DOHH2 (cell line): ENCODE measurements at regions not wholly inside any gene's neighbourhood (a gene's known extent, or its start where the extent isn't known, plus 50 kb on each side); places are given as distances from the start of the nearest gene placed in this dataset.

Source experiments
- H3F3A ChIP-seq: fragments of 200-600 bp; sonication (generic), shearing (Covaris generic); 2 replicates; pipeline ENCODE4 v1.6.0; 2016; ENCODE audit warnings: antibody characterized with exemption, mild to moderate bottlenecking; ENCODE audit not compliant: control insufficient read depth, insufficient read depth
- H3K27ac ChIP-seq: fragments of 200-600 bp; sonication (generic); 2 replicates; pipeline ENCODE4 v1.5.1; 2014; ENCODE audit warnings: low read depth, mild to moderate bottlenecking, low read length, moderate library complexity
- H3K27me3 ChIP-seq: fragments of 200-600 bp; sonication (generic); 2 replicates; pipeline ENCODE4 v1.6.1; 2014; ENCODE audit warnings: mild to moderate bottlenecking, low read length, mixed read lengths; ENCODE audit not compliant: control insufficient read depth
- H3K36me3 ChIP-seq: fragments of 200-600 bp; sonication (generic); 2 replicates; pipeline ENCODE4 v1.6.1; 2014; ENCODE audit warnings: mild to moderate bottlenecking, low read length, moderate library complexity, mixed read lengths; ENCODE audit not compliant: control insufficient read depth
- H3K4me1 ChIP-seq: fragments of 200-600 bp; sonication (generic); 2 replicates; pipeline ENCODE4 v1.6.1; 2014; ENCODE audit warnings: mild to moderate bottlenecking, low read length, mixed read lengths; ENCODE audit not compliant: control insufficient read depth
- H3K4me2 ChIP-seq: fragments of 200-600 bp; sonication (generic); 2 replicates; pipeline ENCODE4 v1.6.0; 2014; ENCODE audit warnings: mild to moderate bottlenecking, low read length, moderate library complexity
- H3K4me3 ChIP-seq: fragments of 200-600 bp; sonication (generic); 2 replicates; pipeline ENCODE4 v1.5.1; 2014; ENCODE audit warnings: mild to moderate bottlenecking, low read length, mixed read lengths
- H3K79me2 ChIP-seq: fragments of 200-600 bp; sonication (generic); 2 replicates; pipeline ENCODE4 v1.6.1; 2014; ENCODE audit warnings: mild to moderate bottlenecking, low read length, mixed read lengths; ENCODE audit not compliant: control insufficient read depth
- H3K9me2 ChIP-seq: fragments of 200-600 bp; sonication (generic); replicated peaks from 2 replicates; pipeline ENCODE4 v1.6.1; 2014; ENCODE audit warnings: mild to moderate bottlenecking, low read length, mixed read lengths; ENCODE audit not compliant: control insufficient read depth
- H3K9me3 ChIP-seq: fragments of 200-600 bp; sonication (generic); 2 replicates; pipeline ENCODE4 v1.6.1; 2014; ENCODE audit warnings: antibody characterized with exemption, low read length, mixed read lengths; ENCODE audit not compliant: control insufficient read depth, insufficient read depth
- H4K20me1 ChIP-seq: fragments of 200-600 bp; sonication (generic); 2 replicates; pipeline ENCODE4 v1.6.0; 2014; ENCODE audit warnings: low read depth, mild to moderate bottlenecking, antibody characterized with exemption, low read length, moderate library complexity; ENCODE audit not compliant: control insufficient read depth, insufficient read depth
- EZH2phosphoT487 ChIP-seq: fragments of 200-600 bp; sonication (generic); IDR thresholded peaks from 2 replicates; pipeline ENCODE4 v1.6.1; 2017; ENCODE audit warnings: borderline replicate concordance, mild to moderate bottlenecking, antibody characterized with exemption, low read length, moderate library complexity, mixed read lengths
- TF ChIP-seq, protein P1 (sequence below): fragments of 200-600 bp; sonication (generic); IDR thresholded peaks from one replicate; pipeline ENCODE4 v1.5.1; 2014; ENCODE audit warnings: antibody characterized with exemption, mild to moderate bottlenecking, low read depth, low read length; ENCODE audit not compliant: poor library complexity, severe bottlenecking

DNA sequence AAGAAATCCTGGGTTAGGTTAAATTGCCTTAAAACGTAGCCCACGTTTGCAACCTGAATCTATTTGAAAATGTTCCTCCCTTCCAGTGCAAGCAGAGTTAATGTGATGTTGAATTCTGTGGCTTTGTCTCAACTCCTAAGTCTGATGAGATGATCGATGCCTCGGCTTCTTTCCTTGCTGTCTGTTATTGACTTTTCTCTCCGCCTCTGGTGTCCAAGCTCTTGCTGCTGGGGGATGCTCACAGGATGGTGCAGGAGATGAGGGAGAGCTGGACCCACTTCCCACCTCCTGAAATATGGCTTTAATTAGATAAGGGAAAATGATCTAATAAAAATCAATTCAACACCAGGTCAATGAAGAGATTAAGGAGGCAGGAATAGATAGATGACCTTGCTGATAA is 407.9 kb upstream of the RGMA start:
- Histone ChIP-seq H3K9me3 (no peaks in the 10 kb centered on the region), H3K79me2 (no peaks in the 10 kb centered on the region), H3K4me1 (no peaks in the 10 kb centered on the region), H3F3A (no peaks in the 10 kb centered on the region), H3K9me2 (no peaks in the 10 kb centered on the region), H3K27ac (no peak overlapping the region), H3K36me3 (no peaks in the 10 kb centered on the region), H4K20me1 (no peaks in the 10 kb centered on the region), H3K4me2 (no peak overlapping the region), H3K4me3 (no peak overlapping the region), H3K27me3 (peaks cover 3% of the 10 kb centered on the region; the same call in 1 of the 2 replicates)
- TF ChIP-seq, protein P1, sequence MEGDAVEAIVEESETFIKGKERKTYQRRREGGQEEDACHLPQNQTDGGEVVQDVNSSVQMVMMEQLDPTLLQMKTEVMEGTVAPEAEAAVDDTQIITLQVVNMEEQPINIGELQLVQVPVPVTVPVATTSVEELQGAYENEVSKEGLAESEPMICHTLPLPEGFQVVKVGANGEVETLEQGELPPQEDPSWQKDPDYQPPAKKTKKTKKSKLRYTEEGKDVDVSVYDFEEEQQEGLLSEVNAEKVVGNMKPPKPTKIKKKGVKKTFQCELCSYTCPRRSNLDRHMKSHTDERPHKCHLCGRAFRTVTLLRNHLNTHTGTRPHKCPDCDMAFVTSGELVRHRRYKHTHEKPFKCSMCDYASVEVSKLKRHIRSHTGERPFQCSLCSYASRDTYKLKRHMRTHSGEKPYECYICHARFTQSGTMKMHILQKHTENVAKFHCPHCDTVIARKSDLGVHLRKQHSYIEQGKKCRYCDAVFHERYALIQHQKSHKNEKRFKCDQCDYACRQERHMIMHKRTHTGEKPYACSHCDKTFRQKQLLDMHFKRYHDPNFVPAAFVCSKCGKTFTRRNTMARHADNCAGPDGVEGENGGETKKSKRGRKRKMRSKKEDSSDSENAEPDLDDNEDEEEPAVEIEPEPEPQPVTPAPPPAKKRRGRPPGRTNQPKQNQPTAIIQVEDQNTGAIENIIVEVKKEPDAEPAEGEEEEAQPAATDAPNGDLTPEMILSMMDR = no peak
- TF ChIP-seq EZH2phosphoT487 = no peak

DNA sequence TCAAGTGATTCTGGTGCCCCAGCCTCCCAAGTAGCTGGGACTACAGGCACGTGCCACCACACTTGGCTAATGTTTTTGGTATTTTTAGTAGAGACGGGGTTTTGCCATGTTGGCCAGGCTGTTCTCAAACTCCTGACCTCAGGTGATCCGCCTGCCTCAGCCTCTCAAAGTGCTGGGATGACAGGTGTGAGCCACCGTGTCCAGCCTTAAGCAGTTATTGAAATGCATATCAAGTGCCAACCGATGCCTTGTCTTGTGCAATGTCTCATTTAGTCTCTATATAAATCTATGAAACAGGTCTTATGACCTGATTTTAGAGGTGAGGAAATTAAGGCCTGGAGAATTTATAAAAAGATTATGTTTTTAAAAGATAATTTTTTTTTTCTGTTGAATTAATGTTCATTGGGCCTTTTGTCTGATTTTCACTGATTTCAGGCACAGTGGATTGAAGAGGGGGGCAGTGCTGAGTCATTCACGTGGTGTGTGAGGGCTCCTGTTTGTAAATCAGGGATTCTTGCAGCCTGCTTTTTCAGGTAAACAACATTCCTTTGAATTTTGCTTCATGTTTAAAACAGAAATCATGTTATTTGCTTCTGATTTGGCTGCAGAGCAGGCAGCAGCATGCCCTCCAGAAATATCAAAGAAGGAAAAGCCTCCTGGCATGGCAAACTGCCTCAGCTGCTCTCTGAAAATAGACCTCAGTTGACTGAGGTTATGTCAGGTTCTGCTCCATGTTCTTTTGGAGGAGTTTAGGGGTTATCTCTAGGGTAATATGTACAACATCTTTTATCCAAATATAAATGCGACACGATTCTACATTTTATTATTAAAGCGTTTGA is 407.0 kb upstream of the RGMA start:
- Histone ChIP-seq H3K9me3 (no peaks in the 10 kb centered on the region), H3F3A (no peaks in the 10 kb centered on the region), H3K27me3 (peaks cover 3% of the 10 kb centered on the region; the same call in 1 of the 2 replicates), H3K4me2 (no peak overlapping the region), H3K36me3 (no peaks in the 10 kb centered on the region), H3K79me2 (no peaks in the 10 kb centered on the region), H3K27ac (no peak overlapping the region), H3K4me3 (no peak overlapping the region), H3K4me1 (no peaks in the 10 kb centered on the region), H4K20me1 (no peaks in the 10 kb centered on the region), H3K9me2 (no peaks in the 10 kb centered on the region)
- no peak for TF ChIP-seq EZH2phosphoT487
- TF ChIP-seq, protein P1 = no peak

DNA sequence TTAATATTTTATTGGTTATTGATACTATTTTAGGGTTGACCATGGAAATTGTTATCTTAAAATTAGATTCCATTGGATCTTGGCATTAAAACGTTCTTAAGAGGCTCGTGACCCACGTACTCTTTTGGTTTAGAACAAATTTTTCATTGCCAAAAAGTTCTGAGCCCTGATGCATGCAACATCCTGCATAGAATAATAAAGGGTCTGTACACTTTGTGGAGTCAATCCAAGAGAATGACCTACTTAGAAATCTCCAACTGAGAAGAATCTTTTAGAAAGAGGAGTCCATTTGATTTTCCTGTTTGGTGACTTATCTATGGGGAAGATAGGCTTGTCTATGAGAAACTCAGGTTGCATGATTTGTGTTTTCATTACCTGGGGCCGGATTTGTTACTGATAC is 404.2 kb upstream of the RGMA start:
- Histone ChIP-seq H3K9me3 (no peaks in the 10 kb centered on the region), H3K79me2 (no peaks in the 10 kb centered on the region), H3K4me3 (no peak overlapping the region), H3F3A (no peaks in the 10 kb centered on the region), H3K27ac (no peak overlapping the region), H3K9me2 (no peaks in the 10 kb centered on the region), H3K4me2 (no peak overlapping the region), H3K27me3 (no peaks in the 10 kb centered on the region), H4K20me1 (no peaks in the 10 kb centered on the region), H3K4me1 (no peaks in the 10 kb centered on the region), H3K36me3 (no peaks in the 10 kb centered on the region)
- TF ChIP-seq, protein P1 = no peak
- no peak for TF ChIP-seq EZH2phosphoT487
